HEK293 (cell line): ENCODE measurements at regions not wholly inside any gene's neighbourhood (a gene's known extent, or its start where the extent isn't known, plus 50 kb on each side); places are given as distances from the start of the nearest gene placed in this dataset.

ENCODE experiments used
- CTCF ChIA-PET: fragments of 350-600 bp; formaldehyde crosslinking; extraction: SDS; loops from one replicate; lab custom pipeline; 2021; ENCODE audit warnings: antibody characterized with exemption; lab: Yijun Ruan, JAX
- POLR2A ChIA-PET: fragments of 300-600 bp; formaldehyde crosslinking; extraction: SDS; loops from one replicate; lab custom pipeline; 2020; ENCODE audit warnings: antibody characterized with exemption, inconsistent platforms; lab: Yijun Ruan, JAX
- H3K27ac ChIP-seq: fragments of 200-500 bp; sonication (Bioruptor generic); 2 replicates; pipeline ENCODE4 v1.5.1; 2014; ENCODE audit warnings: low read depth, low read length, control low read depth, inconsistent platforms; ENCODE audit errors: extremely low read depth
- H3K36me3 ChIP-seq, 2 experiments: fragments of 200-500 bp in 1 of 2; sonication (Bioruptor generic) in 1 of 2; 1 replicate in 1 of 2; 2 replicates in 1 of 2; pipeline ENCODE4 v1.5.1; 2014 to 2017; ENCODE audit warnings: inconsistent platforms in 2 of 2, low read length in 2 of 2; ENCODE audit not compliant: control insufficient read depth in 2 of 2, insufficient read depth in 1 of 2
- H3K4me1 ChIP-seq: fragments of 200-500 bp; sonication (Bioruptor generic); 2 replicates; pipeline ENCODE4 v1.5.1; 2014; ENCODE audit warnings: mild to moderate bottlenecking, low read length, inconsistent platforms; ENCODE audit not compliant: control insufficient read depth, insufficient read depth
- H3K4me3 ChIP-seq: 2 replicates; pipeline ENCODE4 v1.5.1; 2011; ENCODE audit warnings: low read depth, mild to moderate bottlenecking, control low read depth, low read length, moderate library complexity
- H3K9me3 ChIP-seq: fragments of 200-500 bp; sonication (Bioruptor generic); 2 replicates; pipeline ENCODE4 v1.5.1; 2014; ENCODE audit warnings: low read depth, low read length, inconsistent platforms; ENCODE audit not compliant: control insufficient read depth, insufficient read depth
- GLI4 ChIP-seq: fragments of 450-650 bp; formaldehyde crosslinking; IDR thresholded peaks from 2 replicates; pipeline ENCODE4 v1.5.1; 2016; ENCODE audit warnings: missing biosample characterization, missing genetic modification characterization
- GLIS1 ChIP-seq: fragments of 450-650 bp; formaldehyde crosslinking; IDR thresholded peaks from 2 replicates; pipeline ENCODE4 v1.5.1; 2016; ENCODE audit warnings: missing biosample characterization, missing genetic modification characterization
- KLF16 ChIP-seq: fragments of 450-650 bp; formaldehyde crosslinking; IDR thresholded peaks from 2 replicates; pipeline ENCODE4 v1.5.1; 2017; ENCODE audit warnings: missing biosample characterization, missing genetic modification characterization
- MZF1 ChIP-seq: fragments of 450-650 bp; formaldehyde crosslinking; IDR thresholded peaks from 2 replicates; pipeline ENCODE4 v1.5.1; 2017; ENCODE audit warnings: missing biosample characterization, missing genetic modification characterization, borderline replicate concordance
- ZBTB7A ChIP-seq: fragments of 450-650 bp; formaldehyde crosslinking; IDR thresholded peaks from 2 replicates; pipeline ENCODE4 v1.5.1; 2016; ENCODE audit warnings: low read depth, missing biosample characterization, missing genetic modification characterization
- ZEB2 ChIP-seq: fragments of 450-650 bp; formaldehyde crosslinking; IDR thresholded peaks from 2 replicates; pipeline ENCODE4 v1.5.1; 2016; ENCODE audit warnings: missing biosample characterization, missing genetic modification characterization
- ZFP41 ChIP-seq: fragments of 450-650 bp; formaldehyde crosslinking; IDR thresholded peaks from 2 replicates; pipeline ENCODE4 v1.5.1; 2016; ENCODE audit warnings: missing biosample characterization, missing genetic modification characterization, borderline replicate concordance
- ZNF221 ChIP-seq: fragments of 450-650 bp; formaldehyde crosslinking; IDR thresholded peaks from 2 replicates; pipeline ENCODE4 v1.5.1; 2017; ENCODE audit warnings: missing biosample characterization, missing genetic modification characterization, borderline replicate concordance
- ZNF24 ChIP-seq: fragments of 450-650 bp; formaldehyde crosslinking; IDR thresholded peaks from 2 replicates; pipeline ENCODE4 v1.5.1; 2016; ENCODE audit warnings: missing biosample characterization, missing genetic modification characterization
- ZNF48 ChIP-seq: fragments of 450-650 bp; formaldehyde crosslinking; IDR thresholded peaks from 2 replicates; pipeline ENCODE4 v1.5.1; 2016; ENCODE audit warnings: missing biosample characterization, missing genetic modification characterization
- ZNF596 ChIP-seq: fragments of 450-650 bp; IDR thresholded peaks from 2 replicates; pipeline ENCODE4 v1.5.0; 2018; ENCODE audit warnings: missing biosample characterization, mild to moderate bottlenecking, missing genetic modification characterization, moderate library complexity
- ZNF621 ChIP-seq: fragments of 450-650 bp; formaldehyde crosslinking; IDR thresholded peaks from 2 replicates; pipeline ENCODE4 v1.5.1; 2017; ENCODE audit warnings: missing biosample characterization, missing genetic modification characterization
- ZNF623 ChIP-seq: fragments of 450-650 bp; formaldehyde crosslinking; IDR thresholded peaks from 2 replicates; pipeline ENCODE4 v1.5.1; 2016; ENCODE audit warnings: missing biosample characterization, missing genetic modification characterization
- ZNF677 ChIP-seq: fragments of 450-650 bp; IDR thresholded peaks from 2 replicates; pipeline ENCODE4 v1.5.0; 2018; ENCODE audit warnings: missing biosample characterization, mild to moderate bottlenecking, missing genetic modification characterization, moderate library complexity
- ZNF792 ChIP-seq: fragments of 450-650 bp; formaldehyde crosslinking; IDR thresholded peaks from 2 replicates; pipeline ENCODE4 v1.5.1; 2016; ENCODE audit warnings: missing biosample characterization, missing genetic modification characterization
- TF ChIP-seq, protein P1 (sequence below): fragments of 450-650 bp; formaldehyde crosslinking; IDR thresholded peaks from 2 replicates; pipeline ENCODE4 v1.5.1; 2016; ENCODE audit warnings: missing biosample characterization, missing genetic modification characterization
- TF ChIP-seq, protein P2 (sequence below): fragments of 450-650 bp; formaldehyde crosslinking; IDR thresholded peaks from 2 replicates; pipeline ENCODE4 v1.5.1; 2016; ENCODE audit warnings: missing biosample characterization, missing genetic modification characterization
- TF ChIP-seq, protein P3 (sequence below): fragments of 450-650 bp; formaldehyde crosslinking; IDR thresholded peaks from 2 replicates; pipeline ENCODE4 v1.5.1; 2016; ENCODE audit warnings: missing biosample characterization, missing genetic modification characterization, low read depth
- TF ChIP-seq, protein P4 (sequence below): fragments of 450-650 bp; formaldehyde crosslinking; IDR thresholded peaks from 2 replicates; pipeline ENCODE4; 2016; ENCODE audit warnings: missing biosample characterization, missing genetic modification characterization

DNA sequence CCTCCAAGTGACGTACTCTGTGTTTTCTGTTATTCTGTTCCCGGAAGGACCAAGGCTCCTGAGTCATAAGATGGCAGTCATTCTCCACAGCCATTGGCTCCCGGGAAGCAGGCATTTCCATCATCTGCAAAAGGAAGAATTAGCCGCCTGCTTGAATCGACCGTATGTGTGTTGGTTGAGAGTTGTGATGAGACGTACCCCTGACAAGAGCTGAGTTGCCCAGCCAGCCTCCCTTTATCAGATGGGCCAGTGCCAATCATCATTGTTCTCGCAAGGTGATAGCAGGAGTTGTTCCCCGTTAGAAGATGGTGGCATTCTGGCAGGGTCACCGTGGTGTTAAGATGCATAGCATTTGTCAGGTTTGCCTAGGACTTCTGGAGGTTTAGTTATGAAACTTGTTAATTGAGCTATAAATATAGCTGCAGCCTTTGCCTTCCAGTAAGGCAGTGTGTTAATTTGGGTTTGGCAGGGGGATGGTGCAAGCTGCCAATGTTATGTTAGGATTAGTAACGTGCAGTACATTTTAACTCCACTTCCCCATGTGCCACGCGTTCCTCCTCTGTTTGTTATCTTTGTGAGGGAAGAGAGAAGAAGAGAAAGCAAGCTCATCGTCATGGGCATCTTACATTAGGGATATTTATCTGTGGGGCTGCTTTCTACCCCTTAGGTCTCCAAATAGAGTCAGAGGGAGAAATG lies 652.7 kb upstream of the FANCL start:
- Histone ChIP-seq H3K27ac (no peak overlapping the region), H3K4me1 (no peaks in the 10 kb centered on the region), H3K9me3 (no peaks in the 10 kb centered on the region), H3K36me3 (no peaks in the 10 kb centered on the region), H3K4me3 (no peak overlapping the region)
- POLR2A ChIA-PET, result no interaction called here
- no peak for TF ChIP-seq ZEB2
- no peak for TF ChIP-seq MZF1 (tag by site-specific recombination)
- no peak for TF ChIP-seq ZNF24 (tag by site-specific recombination)
- TF ChIP-seq KLF16 (tag by site-specific recombination), result no peak
- CTCF ChIA-PET, result interaction anchor here (0.6 kb wide), 1 partner anchor 97 kb away, joined by 3 read pairs; no protein-coding TSS in a partner anchor

DNA sequence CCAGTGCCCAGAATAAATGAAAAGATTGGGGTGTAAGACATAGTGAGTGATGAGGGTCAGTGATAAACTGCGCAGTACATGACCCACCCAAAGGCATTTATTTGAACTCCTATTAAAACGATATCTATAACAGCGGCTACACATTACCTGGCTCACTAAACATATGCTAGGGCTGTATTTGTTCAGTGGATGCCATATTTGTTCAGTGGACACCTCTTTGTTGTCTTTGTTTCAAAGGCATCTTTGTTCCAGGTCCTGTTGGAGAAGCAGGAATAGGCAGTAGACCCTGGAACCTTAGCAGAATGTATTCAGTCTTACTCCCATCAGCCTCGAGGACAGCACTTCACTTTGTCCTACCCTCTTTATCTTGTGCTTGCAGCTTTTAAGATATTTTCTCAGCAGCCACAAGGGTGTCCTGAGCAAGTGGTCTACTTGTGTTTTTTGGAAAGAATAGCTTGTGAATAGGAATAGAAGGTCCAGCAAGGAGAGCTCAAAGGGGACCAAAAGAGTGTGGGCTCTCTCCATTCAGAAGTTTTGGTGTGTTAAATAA lies 650.8 kb upstream of the FANCL start:
- H3K36me3 ChIP-seq, result no peaks in the 10 kb centered on the region
- POLR2A ChIA-PET, result no interaction called here
- no peak overlapping the region for H3K27ac ChIP-seq
- no peaks in the 10 kb centered on the region for H3K4me1 ChIP-seq
- TF ChIP-seq ZNF48 (no peak), ZNF623 (tag by site-specific recombination) (no peak), ZBTB7A (tag by site-specific recombination) (no peak), ZNF596 (tag by site-specific recombination) (no peak), GLI4 (tag by site-specific recombination) (no peak), ZNF221 (tag by site-specific recombination) (no peak), ZNF621 (tag by site-specific recombination) (no peak), ZNF677 (tag by site-specific recombination) (no peak), ZFP41 (no peak), GLIS1 (tag by site-specific recombination) (no peak), ZNF792 (tag by site-specific recombination) (no peak)
- TF ChIP-seq, protein P1, sequence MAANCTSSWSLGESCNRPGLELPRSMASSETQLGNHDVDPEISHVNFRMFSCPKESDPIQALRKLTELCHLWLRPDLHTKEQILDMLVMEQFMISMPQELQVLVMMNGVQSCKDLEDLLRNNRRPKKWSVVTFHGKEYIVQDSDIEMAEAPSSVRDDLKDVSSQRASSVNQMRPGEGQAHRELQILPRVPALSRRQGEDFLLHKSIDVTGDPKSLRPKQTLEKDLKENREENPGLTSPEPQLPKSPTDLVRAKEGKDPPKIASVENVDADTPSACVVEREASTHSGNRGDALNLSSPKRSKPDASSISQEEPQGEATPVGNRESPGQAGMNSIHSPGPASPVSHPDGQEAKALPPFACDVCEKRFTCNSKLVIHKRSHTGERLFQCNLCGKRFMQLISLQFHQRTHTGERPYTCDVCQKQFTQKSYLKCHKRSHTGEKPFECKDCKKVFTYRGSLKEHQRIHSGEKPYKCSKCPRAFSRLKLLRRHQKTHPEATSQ (tag by site-specific recombination), result no peak
- TF ChIP-seq, protein P2, sequence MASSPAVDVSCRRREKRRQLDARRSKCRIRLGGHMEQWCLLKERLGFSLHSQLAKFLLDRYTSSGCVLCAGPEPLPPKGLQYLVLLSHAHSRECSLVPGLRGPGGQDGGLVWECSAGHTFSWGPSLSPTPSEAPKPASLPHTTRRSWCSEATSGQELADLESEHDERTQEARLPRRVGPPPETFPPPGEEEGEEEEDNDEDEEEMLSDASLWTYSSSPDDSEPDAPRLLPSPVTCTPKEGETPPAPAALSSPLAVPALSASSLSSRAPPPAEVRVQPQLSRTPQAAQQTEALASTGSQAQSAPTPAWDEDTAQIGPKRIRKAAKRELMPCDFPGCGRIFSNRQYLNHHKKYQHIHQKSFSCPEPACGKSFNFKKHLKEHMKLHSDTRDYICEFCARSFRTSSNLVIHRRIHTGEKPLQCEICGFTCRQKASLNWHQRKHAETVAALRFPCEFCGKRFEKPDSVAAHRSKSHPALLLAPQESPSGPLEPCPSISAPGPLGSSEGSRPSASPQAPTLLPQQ, result no peak
- TF ChIP-seq, protein P3, sequence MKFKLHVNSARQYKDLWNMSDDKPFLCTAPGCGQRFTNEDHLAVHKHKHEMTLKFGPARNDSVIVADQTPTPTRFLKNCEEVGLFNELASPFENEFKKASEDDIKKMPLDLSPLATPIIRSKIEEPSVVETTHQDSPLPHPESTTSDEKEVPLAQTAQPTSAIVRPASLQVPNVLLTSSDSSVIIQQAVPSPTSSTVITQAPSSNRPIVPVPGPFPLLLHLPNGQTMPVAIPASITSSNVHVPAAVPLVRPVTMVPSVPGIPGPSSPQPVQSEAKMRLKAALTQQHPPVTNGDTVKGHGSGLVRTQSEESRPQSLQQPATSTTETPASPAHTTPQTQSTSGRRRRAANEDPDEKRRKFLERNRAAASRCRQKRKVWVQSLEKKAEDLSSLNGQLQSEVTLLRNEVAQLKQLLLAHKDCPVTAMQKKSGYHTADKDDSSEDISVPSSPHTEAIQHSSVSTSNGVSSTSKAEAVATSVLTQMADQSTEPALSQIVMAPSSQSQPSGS (tag by site-specific recombination), result no peak
- TF ChIP-seq, protein P4, sequence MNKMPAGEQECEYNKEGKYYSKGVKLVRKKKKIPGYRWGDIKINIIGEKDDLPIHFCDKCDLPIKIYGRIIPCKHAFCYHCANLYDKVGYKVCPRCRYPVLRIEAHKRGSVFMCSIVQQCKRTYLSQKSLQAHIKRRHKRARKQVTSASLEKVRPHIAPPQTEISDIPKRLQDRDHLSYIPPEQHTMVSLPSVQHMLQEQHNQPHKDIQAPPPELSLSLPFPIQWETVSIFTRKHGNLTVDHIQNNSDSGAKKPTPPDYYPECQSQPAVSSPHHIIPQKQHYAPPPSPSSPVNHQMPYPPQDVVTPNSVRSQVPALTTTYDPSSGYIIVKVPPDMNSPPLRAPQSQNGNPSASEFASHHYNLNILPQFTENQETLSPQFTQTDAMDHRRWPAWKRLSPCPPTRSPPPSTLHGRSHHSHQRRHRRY (tag by site-specific recombination), result no peak
- no peak overlapping the region for H3K4me3 ChIP-seq
- CTCF ChIA-PET, result no interaction called here
- no peaks in the 10 kb centered on the region for H3K9me3 ChIP-seq
